Activated CD4-positive, CD25-positive, alpha-beta regulatory T cell treated with anti-CD3 and anti-CD28 coated beads, Interleukin-2, amount 50 U/mL, for 24 hours (primary cell): ENCODE measurements at regions not wholly inside any gene's neighbourhood (a gene's known extent, or its start where the extent isn't known, plus 50 kb on each side); places are given as distances from the start of the nearest gene placed in this dataset.
"Not testable (repeated sequence)": the region's sequence is repeated elsewhere in the genome, so short reads cannot be mapped to it uniquely, and the experiment has no call there.

ENCODE experiments used
- ATAC-seq, 2 donors: fragments of 150-1000 bp; cut with Tn5 transposase; one replicate each; pipeline ENCODE4 v1.10.0; 2021; ENCODE audit warnings: mild to moderate bottlenecking in 1 of 2, moderate library complexity in 1 of 2

DNA sequence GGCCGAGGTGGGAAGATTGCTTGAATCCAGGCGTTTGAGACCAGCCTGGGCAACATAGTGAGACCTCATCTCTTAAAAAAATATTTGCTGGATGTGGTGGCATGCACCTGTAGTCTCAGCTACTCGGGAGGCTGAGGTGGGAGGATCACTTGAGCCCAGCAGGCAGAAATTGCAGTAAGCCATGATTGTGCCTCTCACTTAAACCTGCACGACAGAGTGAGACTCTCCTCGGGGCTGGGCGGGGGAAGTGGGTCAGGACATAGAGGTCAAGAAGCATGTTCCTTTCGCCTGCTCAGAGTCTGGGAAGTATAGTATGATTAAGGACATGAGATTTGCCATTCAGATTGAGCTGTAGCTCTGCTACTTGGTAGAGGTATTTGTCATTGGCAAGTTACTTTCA, 52.3 kb downstream of the SEPTIN7 start:
- ATAC-seq, result not testable (repeated sequence)

- ATAC-seq, result no peak
Observed at GRCh38 chr7:35854311-35854710, 53.5 kb downstream of the SEPTIN7 start.

DNA sequence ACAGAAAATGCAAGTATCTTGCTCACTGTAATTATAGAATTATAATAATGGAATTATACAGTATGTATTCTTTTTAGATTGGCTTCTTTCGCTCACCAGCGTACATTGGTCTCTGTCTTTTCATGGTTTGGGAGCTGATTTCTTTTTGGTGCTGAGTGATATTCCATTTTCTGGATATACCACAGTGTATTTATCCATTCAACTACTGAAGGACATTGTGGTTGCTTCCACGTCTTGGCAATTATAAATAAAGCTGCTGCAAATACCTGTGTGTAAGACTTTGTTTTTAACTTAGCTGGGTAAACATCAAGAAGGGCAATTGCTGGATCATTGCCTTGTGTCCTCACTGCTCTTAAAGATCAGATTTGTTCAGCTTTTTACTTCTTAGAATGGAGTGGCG, 55.3 kb downstream of the SEPTIN7 start:
- no peak for ATAC-seq

GRCh38 chr7:35860664-35861063, 59.8 kb downstream of the SEPTIN7 start:
- no peak for ATAC-seq

DNA sequence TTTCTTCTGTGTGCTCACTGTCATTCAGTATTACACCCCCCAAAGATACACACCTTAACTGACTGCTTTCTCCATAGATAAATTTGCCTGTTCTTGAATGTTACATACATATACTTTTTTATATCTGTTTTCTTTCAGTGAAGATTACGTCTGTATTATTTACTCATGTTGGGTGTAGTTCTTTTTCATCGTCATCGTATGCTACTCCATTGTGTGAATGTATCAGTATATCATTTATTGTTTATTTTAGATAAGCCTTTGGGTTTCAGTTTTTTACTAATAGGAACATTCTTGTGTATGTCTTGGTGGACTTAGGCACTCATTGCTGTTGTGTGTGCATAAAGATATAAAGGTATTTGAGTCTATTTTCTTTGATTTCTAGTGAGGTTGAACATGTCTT, 64.4 kb downstream of the SEPTIN7 start:
- no peak for ATAC-seq

GRCh38 chr7:35866186-35866585, 65.3 kb downstream of the SEPTIN7 start:
- ATAC-seq, result no peak

DNA sequence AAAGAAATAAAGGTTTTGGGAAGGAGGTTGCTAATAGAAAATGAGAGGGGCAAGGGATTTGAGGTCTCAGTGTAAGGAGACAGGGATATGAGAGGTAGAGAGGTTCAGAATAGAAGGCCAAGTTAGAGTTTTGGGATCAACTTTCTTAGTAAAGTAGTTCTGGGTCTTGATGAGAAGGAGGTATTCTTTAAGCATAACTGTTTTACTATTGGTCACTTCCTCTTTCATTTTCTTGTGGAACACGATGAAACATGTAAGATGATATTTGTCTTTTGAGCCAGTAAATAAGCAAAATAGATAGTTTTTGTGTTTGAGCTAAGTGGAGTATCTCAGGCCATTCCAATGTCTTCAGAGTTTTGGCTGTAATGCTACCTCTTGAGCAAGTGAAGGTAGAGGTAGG, 68.3 kb downstream of the SEPTIN7 start:
- ATAC-seq, result not testable (repeated sequence)

- ATAC-seq, result no peak
Observed at GRCh38 chr7:35869810-35870209, 69.0 kb downstream of the SEPTIN7 start.

DNA sequence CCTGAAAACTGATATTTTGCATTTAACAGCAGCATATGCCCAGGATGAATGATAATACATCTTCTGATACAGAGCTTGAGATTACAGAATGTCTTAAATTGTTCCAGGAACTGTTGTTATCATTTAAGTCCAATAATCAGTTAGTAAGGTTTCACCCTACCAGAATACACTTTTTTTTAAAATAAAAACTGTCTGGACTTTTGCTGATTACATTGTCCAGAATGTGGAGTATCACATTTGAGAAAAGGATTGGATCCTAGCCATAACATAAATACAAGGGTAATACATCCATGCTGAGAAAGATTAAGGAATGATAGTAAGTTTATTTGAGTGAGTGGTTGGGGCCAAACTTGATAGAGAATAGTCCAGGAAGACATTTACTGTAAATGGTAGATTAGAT, 71.0 kb downstream of the SEPTIN7 start:
- ATAC-seq, result no peak

DNA sequence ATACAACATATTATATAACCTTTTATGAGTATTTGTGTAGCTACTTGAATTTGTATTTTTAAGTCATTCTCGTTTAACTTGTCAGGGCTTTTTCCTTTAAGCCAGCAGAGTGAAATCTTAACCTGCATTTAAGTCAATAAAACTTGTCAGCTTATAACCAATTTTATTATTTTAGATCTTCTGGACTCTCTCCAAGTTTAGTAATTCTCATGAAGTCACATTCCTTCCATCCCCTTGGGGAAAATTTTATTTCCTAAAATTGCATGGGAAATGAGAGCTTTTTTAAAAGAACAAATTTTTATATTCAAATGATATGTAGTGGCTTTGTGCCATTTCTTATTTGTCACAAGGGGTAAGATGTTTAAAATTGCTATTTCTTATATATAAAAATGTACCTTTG, 74.0 kb downstream of the SEPTIN7 start:
- no peak for ATAC-seq

DNA sequence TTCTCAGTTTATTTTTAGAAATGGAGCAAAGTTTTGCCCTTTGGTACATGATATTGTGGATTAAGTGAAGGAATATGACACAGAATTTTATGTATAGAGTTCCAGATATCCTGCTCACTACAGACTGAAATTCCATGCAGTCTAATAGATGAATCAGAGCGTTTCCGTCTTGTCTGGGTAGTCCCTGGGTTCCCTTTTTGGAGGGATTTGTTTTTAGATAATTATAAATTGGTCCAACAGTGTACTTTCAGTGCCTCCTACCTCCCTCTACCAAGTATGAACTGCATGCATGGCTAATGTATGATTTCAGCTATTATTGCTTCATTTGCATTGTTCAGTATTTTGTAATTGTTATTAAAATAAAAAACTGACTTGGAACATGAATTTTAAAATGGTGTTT, 74.4 kb downstream of the SEPTIN7 start:
- no peak for ATAC-seq

- no peak for ATAC-seq
Observed at GRCh38 chr7:35878351-35878750, 77.5 kb downstream of the SEPTIN7 start.

GRCh38 chr7:35887430-35887829, 86.6 kb downstream of the SEPTIN7 start:
- ATAC-seq, result not testable (repeated sequence)

GRCh38 chr7:35889001-35889400, 88.1 kb downstream of the SEPTIN7 start:
- no peak for ATAC-seq

GRCh38 chr7:35889870-35890269, 89.0 kb downstream of the SEPTIN7 start:
- ATAC-seq, result no peak

- no peak for ATAC-seq
Observed at GRCh38 chr7:35891004-35891830, 90.4 kb downstream of the SEPTIN7 start.

GRCh38 chr7:35893649-35894048, 92.8 kb downstream of the SEPTIN7 start:
- ATAC-seq, result no peak

GRCh38 chr7:35894721-35895120, 93.9 kb downstream of the SEPTIN7 start:
- no peak for ATAC-seq

DNA sequence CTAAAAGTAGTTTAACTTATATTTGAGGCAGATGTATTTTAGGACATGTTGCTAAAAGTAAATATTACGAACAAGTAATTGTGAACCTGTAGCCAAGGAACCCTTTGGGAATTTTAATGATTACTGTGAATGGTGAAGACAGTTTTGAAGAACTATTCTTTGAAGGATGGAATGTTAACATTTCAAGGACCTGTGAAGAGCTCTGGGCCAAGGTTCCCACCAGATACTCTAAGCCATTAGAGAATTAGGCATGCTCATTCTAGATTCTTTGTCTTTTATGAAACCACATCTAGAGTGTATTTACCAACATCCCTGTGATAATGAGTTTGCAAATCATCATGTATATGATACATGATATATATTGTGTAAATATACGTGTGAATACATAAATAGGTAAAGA, 99.8 kb downstream of the SEPTIN7 start:
- no peak for ATAC-seq

- no peak for ATAC-seq
Observed at GRCh38 chr7:35905555-35905954, 104.7 kb downstream of the SEPTIN7 start.

DNA sequence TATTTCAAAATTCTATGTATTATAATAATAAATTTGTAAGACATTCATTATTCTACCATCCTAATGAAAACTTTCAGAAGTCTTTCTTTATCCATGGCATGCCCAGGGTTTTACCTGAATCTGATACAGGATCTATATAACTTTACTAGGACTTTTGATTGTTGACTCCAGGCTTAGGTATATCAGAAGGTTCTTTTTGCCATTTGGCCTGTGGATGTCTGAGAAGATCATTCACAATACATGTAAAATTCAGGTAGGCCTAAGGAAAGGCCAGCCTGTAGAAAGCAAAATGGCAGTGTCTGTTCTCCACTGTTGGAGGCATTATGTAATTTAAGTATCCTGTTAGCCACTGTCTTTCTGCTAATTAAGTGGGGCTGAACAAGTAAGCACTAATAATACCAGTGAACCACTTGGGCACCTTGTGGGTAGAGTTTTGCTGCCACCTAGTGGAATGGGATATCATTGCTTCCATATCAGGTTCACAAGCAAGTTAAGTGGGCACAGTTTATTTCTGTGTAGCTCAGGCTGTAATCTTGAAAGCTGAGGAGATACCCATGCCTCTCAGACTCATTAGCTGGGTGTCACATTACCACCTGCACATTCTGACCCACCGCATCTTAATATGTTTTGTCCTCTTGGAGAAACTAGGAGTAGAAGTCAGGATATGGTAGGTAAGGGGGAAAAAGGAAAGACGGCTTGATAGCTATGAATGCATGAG, 105.5 kb downstream of the SEPTIN7 start:
- peak; percentile 75 to 81 for ATAC-seq

GRCh38 chr7:35908331-35909216, 107.7 kb downstream of the SEPTIN7 start:
- no peak for ATAC-seq

DNA sequence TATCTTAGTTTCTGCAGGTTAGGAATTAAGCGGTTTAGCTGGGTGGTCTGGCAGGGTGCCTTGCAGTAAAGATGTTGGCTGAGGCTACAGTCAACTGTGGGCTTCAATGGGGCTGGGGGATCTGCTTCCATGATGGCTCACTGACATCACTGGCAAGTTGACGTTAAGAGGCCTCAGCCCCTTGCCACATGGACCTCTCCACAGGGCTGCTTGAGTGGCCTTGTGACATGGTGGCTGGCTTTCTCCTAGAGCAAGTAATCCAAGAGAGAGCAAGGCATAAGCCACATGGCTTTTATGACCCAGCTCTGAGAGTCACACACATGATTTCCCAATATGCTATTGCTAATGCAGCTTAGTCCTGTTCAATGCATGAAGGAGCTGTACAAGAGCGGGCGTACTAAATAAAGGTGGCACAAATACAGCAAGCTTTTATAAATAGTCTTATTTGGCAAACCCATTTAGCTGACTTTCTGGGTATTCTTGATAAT, 109.1 kb downstream of the SEPTIN7 start:
- ATAC-seq, result no peak
